ENCODE measurements at regions not wholly inside any gene's neighbourhood (a gene's known extent, or its start where the extent isn't known, plus 50 kb on each side); places are given as distances from the start of the nearest gene placed in this dataset.

DNA sequence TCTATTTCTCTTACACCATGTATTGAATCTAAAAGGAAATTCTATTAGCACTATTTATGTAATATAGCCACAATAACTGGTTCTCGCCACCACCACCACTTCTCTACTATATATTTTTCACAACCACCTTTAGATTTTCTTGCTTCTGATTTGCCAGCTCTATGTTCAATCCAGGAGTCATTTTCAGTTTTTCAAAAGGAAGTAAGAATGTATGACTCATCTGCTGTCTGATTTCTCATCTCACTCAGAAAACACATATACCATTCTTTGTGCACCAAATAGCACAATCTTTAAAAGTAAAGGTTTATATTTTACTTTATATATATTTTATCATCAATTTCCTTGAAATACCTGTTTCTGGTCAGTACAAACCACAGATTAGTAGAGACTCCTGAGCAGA lies 1127.5 kb downstream of the TAF11L14 start:
- Histone ChIP-seq H3K9me3 (ENCODE audit: control insufficient read depth, low read depth, low read length) (no peaks in the 10 kb centered on the region), H2BK5ac (ENCODE audit: insufficient read length, low read length) (no peak overlapping the region), H2AK5ac (ENCODE audit: insufficient read length, low read length) (no peak overlapping the region), H3K27me3 (ENCODE audit: insufficient read depth, low read length) (no peaks in the 10 kb centered on the region), H3K79me2 (ENCODE audit: insufficient read depth, low read length) (no peaks in the 10 kb centered on the region), H3T11ph (ENCODE audit: low read length) (no peak overlapping the region), H2BK120ac (ENCODE audit: low read depth, low read length, poor library complexity, severe bottlenecking) (no peak overlapping the region), H4K91ac (ENCODE audit: insufficient read length, low read depth, low read length) (no peak overlapping the region), H3K23ac (ENCODE audit: insufficient read length, low read depth, low read length) (no peak overlapping the region), H3K4ac (ENCODE audit: low read depth, low read length) (no peak overlapping the region), H2BK15ac (ENCODE audit: low read depth, low read length) (no peak overlapping the region), H2BK12ac (ENCODE audit: insufficient read length, low read depth, low read length) (no peak overlapping the region), H2AFZ (ENCODE audit: low read length) (no peak overlapping the region), H3K23me2 (ENCODE audit: insufficient read length, low read depth, low read length, poor library complexity, severe bottlenecking) (no peaks in the 10 kb centered on the region), H3K56ac (ENCODE audit: insufficient read length, low read depth, low read length) (no peak overlapping the region), H3K79me1 (ENCODE audit: insufficient read depth, low read depth, low read length, poor library complexity, severe bottlenecking) (no peaks in the 10 kb centered on the region), H4K8ac (replicated peaks; ENCODE audit: insufficient read length, low read depth, low read length) (no peak overlapping the region), H3K9ac (ENCODE audit: extremely low read depth, insufficient read length, low read length) (no peak overlapping the region), H3K4me1 (ENCODE audit: insufficient read depth, low read length) (no peaks in the 10 kb centered on the region), H3K14ac (ENCODE audit: insufficient read depth, low read length) (no peak overlapping the region), H2BK20ac (ENCODE audit: low read depth, low read length, poor library complexity, severe bottlenecking) (no peak overlapping the region), H3K4me2 (ENCODE audit: insufficient read depth, insufficient read length, low read length) (no peak overlapping the region), H3K18ac (ENCODE audit: insufficient read length, low read depth, low read length) (no peak overlapping the region), H4K20me1 (ENCODE audit: control insufficient read depth, insufficient read depth, insufficient read length) (no peaks in the 10 kb centered on the region), H4K5ac (ENCODE audit: insufficient read length, low read depth, low read length) (no peak overlapping the region), H3K27ac (ENCODE audit: insufficient read length, low read depth, low read length) (no peak overlapping the region)
- TF ChIP-seq, protein P1, sequence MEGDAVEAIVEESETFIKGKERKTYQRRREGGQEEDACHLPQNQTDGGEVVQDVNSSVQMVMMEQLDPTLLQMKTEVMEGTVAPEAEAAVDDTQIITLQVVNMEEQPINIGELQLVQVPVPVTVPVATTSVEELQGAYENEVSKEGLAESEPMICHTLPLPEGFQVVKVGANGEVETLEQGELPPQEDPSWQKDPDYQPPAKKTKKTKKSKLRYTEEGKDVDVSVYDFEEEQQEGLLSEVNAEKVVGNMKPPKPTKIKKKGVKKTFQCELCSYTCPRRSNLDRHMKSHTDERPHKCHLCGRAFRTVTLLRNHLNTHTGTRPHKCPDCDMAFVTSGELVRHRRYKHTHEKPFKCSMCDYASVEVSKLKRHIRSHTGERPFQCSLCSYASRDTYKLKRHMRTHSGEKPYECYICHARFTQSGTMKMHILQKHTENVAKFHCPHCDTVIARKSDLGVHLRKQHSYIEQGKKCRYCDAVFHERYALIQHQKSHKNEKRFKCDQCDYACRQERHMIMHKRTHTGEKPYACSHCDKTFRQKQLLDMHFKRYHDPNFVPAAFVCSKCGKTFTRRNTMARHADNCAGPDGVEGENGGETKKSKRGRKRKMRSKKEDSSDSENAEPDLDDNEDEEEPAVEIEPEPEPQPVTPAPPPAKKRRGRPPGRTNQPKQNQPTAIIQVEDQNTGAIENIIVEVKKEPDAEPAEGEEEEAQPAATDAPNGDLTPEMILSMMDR (conservative IDR thresholded peaks at IDR 0.05): no peak
- Mint-ChIP-seq H3K27ac (peak overlapping the region in 1 of 3 experiments; percentile 10; a peak in 1 of 7 replicates), H3K4me1 (no peaks in the 10 kb centered on the region), H3K4me3 (no peak overlapping the region), H3K27me3 (ENCODE audit: low read depth) (no peaks in the 10 kb centered on the region), H3K36me3 (ENCODE audit: insufficient read depth in 1 of 3, low read depth in 3 of 3) (peaks cover 0 to 5% (median 0%) of the 10 kb centered on the region in 3 experiments; a peak in 1 of 7 replicates), H3K9me3 (no peaks in the 10 kb centered on the region)
- no peak for DNase-seq
- no CpG with 5 or more reads among the region's 1 CpG for WGBS (ENCODE audit: extremely low coverage, insufficient read length, low lambda C conversion rate)

Measured in H9 (cell line).